Loucy (cell line): ENCODE measurements at regions not wholly inside any gene's neighbourhood (a gene's known extent, or its start where the extent isn't known, plus 50 kb on each side); places are given as distances from the start of the nearest gene placed in this dataset.

ENCODE experiments used
- EZH2phosphoT487 ChIP-seq: fragments of 200-600 bp; IDR thresholded peaks from 2 replicates; pipeline ENCODE4 v1.6.1; 2018; ENCODE audit warnings: antibody characterized with exemption, mild to moderate bottlenecking, moderate library complexity, borderline replicate concordance
- TF ChIP-seq, protein P1 (sequence below): fragments of 200-600 bp; sonication (generic); conservative IDR thresholded peaks from 2 replicates; pipeline ENCODE4 v1.5.1; 2014; ENCODE audit warnings: mild to moderate bottlenecking, antibody characterized with exemption, low read length

DNA sequence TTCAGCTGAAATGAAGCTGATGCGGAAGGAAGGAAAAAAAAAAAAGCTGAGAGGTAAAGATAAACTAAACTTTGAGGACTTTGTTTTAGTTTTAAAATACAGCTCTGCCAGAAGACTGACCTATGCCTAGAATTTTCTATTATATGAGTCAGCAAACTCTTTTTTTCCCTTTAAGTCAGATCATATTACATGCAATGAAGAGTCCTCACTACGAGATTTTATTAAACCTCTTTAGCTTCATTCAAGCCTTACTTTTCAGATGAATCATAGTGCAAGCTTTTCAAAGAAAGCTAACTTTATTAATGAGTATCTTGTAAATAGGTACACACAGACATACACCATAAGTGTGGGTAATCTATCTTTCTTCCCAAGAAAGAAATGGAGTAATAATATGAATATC lies 57.8 kb upstream of the FSCB start:
- no peak for TF ChIP-seq EZH2phosphoT487
- TF ChIP-seq, protein P1, sequence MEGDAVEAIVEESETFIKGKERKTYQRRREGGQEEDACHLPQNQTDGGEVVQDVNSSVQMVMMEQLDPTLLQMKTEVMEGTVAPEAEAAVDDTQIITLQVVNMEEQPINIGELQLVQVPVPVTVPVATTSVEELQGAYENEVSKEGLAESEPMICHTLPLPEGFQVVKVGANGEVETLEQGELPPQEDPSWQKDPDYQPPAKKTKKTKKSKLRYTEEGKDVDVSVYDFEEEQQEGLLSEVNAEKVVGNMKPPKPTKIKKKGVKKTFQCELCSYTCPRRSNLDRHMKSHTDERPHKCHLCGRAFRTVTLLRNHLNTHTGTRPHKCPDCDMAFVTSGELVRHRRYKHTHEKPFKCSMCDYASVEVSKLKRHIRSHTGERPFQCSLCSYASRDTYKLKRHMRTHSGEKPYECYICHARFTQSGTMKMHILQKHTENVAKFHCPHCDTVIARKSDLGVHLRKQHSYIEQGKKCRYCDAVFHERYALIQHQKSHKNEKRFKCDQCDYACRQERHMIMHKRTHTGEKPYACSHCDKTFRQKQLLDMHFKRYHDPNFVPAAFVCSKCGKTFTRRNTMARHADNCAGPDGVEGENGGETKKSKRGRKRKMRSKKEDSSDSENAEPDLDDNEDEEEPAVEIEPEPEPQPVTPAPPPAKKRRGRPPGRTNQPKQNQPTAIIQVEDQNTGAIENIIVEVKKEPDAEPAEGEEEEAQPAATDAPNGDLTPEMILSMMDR, result no peak
